HG03378 (cell line): ENCODE measurements at regions not wholly inside any gene's neighbourhood (a gene's known extent, or its start where the extent isn't known, plus 50 kb on each side); places are given as distances from the start of the nearest gene placed in this dataset.
"Not testable (repeated sequence)": the region's sequence is repeated elsewhere in the genome, so short reads cannot be mapped to it uniquely, and the experiment has no call there.

Experiments
- ATAC-seq: cut with Tn5 transposase; IDR thresholded peaks from one replicate; pipeline ENCODE4 v1.9.1; 2021; ENCODE audit warnings: mild to moderate bottlenecking, moderate library complexity; ENCODE audit not compliant: unreplicated experiment

- no peak for ATAC-seq
Measured at GRCh38 chr3:124133366-124133940, 141.5 kb upstream of the ROPN1 start.

GRCh38 chr3:124137216-124137615, 145.3 kb upstream of the ROPN1 start:
- no peak for ATAC-seq

- ATAC-seq: no peak
Measured at GRCh38 chr3:124138148-124138547, 146.2 kb upstream of the ROPN1 start.

GRCh38 chr3:124140746-124141145, 148.8 kb upstream of the ROPN1 start:
- ATAC-seq: no peak

GRCh38 chr3:124142389-124142970, 150.6 kb upstream of the ROPN1 start:
- ATAC-seq: no peak

DNA sequence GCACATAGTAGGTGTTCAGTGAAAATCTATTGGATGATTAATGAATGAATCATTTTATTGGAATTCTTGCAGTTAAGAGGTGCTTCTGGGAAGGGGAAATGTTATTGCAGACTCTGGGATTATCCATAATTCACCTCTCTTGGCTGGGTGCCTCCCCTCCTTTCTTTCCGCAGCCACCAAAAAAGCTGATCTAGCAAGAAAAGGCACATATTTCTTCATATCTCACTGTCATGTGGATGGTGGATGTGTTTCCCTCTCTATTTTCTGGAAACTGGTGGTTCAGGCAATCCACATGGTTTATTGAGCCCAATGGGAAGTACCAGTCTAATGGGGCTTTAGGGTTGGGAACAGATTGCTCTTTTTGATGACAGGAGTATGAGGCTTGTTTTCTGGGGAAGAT, 151.1 kb upstream of the ROPN1 start:
- ATAC-seq: no peak

- no peak for ATAC-seq
Measured at GRCh38 chr3:124144035-124144814, 152.3 kb upstream of the ROPN1 start.

DNA sequence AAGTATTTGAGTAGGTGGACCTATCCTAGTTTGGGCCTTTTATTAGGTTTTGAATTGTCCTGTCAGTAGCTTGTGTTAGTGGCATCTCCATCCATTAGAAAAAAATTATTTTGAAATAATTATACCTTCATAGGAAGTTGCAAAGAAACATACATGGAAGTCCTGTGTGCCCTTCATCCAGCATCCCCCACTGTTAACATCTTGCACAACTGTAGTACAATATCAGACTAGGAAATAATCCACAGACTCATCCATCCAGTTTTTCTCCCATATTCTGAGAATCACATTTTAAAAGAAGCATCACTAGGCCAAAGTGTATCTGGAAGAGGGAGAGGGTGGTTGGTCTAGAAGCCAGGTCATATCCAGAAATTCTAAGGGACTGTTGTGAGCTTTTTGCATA, 155.5 kb upstream of the ROPN1 start:
- ATAC-seq: no peak

- ATAC-seq: no peak
Measured at GRCh38 chr3:124147946-124148345, 156.0 kb upstream of the ROPN1 start.

- ATAC-seq: no peak
Measured at GRCh38 chr3:124149081-124149480, 157.2 kb upstream of the ROPN1 start.

DNA sequence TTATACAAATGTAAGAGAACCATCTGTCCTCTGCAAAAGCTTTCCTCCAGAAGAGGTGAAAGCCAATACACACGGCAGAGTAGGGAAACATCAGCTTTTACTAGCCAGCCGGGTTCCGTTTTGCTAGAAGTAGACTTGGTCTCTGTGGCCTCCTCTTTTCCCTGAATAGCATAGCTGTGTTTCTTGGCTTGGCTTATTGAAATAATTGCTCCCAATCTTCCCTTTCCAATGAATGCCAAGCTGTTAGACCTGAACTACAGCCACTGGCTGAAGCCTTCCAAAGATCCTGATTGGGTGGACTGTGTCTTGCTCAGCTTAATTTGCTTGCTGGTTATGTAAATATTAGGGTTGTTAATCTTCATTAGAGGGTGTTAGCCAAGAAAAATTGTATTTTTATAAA, 157.8 kb upstream of the ROPN1 start:
- no peak for ATAC-seq

GRCh38 chr3:124152891-124153290, 161.0 kb upstream of the ROPN1 start:
- ATAC-seq: not testable (repeated sequence)

GRCh38 chr3:124156866-124157712, 165.2 kb upstream of the ROPN1 start:
- ATAC-seq: no peak

DNA sequence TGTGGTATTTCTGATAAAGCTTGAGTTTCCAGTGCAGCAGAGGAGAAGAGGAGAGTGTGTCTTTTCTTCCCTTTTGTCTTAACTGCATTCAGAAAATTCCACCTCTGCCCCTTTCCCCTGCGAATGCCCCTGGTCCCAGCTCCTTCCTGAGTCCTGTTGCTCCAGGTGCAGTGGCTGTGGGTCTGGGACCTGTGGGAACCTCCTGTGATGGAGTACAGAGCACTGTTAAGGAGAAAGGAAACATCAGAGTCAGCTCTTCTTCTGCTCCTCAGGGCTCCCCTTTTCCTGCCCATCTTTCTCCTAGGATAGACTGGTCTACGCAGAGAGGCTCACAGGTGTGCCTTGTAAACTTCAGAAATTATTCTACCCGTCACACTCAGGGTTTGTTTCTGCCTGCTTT, 165.8 kb upstream of the ROPN1 start:
- ATAC-seq: no peak

DNA sequence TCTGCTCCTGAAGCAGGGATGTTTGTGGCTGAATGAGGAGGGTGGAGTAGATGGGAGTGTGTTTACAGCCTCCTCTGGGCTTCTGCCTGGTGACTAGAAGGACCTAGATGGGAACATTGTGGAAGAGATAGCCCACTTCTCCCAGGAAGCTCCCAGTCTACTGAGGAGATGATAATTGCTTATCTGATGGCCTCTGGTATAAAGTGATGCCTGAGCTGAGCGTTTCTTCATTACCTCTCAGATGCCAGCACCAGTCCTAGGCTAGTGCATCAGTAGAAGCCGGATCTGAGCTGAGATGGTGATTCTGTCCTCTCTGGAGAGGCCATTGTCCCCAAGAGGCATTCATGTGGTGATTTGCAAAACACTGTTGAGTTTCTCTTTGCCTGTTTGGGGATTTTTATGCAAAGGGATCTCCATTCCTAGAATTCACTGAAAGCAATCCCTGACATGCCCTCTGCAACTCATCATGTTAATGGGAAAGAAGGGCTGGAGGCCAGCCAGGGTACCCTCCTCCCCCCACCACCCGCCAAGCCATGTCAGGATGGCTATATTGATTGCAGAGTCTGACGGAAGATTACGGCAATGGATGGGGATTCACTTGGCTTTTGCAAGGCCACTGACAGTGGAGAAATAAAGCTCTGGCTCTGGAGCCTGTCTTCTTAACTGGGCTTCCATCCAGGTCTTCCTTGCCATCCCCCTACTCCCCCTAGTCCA, 166.4 kb upstream of the ROPN1 start:
- ATAC-seq: no peak

DNA sequence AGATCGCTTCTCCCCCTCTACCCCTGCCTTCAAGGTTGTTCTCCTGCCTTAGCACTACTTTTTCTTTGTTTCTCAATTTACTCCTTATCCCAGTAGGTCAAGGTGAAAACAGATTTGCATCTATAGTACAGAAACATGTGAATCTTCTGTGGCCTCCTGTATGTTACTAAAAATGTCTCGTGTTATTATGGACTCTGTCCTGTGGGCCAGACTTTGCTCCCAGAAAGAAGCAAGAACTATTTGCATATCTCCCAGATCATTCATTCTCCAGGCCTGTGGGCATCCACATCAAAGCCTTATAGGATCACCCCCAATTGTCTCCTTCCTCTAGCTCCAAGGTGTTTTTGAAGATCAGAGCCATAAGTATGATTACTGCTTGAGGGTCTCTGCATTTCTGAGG, 169.5 kb upstream of the ROPN1 start:
- no peak for ATAC-seq

GRCh38 chr3:124163689-124164088, 171.8 kb upstream of the ROPN1 start:
- no peak for ATAC-seq

DNA sequence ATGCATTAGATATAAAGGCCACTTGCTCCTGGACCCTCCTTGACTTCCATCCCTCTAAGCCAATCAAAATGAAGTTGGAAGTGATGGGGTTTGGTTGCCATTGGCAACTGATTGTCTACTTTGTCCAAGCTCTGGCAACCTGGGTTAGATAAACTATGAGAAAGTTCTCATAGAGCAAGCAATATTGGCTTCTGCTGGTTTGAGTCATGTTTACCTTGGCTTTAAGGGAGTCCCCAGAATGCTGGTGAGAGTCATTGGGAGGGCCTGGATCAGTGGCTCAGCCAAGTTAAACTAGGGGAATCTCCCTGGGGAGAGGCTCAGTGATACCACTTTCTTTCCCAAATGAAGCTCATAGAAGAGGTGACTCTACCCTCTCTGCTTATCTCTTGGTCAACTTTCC, 176.3 kb upstream of the ROPN1 start:
- no peak for ATAC-seq

- ATAC-seq: no peak
Measured at GRCh38 chr3:124172283-124172682, 180.4 kb upstream of the ROPN1 start.

- ATAC-seq: no peak
Measured at GRCh38 chr3:124172816-124173215, 180.9 kb upstream of the ROPN1 start.

- no peak for ATAC-seq
Measured at GRCh38 chr3:124174476-124174875, 182.6 kb upstream of the ROPN1 start.
